ENCODE measurements at regions not wholly inside any gene's neighbourhood (a gene's known extent, or its start where the extent isn't known, plus 50 kb on each side); places are given as distances from the start of the nearest gene placed in this dataset.

- no peak overlapping the region for H3K4me3 Mint-ChIP-seq
- no peak overlapping the region for H3K27ac Mint-ChIP-seq
- no peaks in the 10 kb centered on the region for H3K27me3 Mint-ChIP-seq
- no peaks in the 10 kb centered on the region for H3K9me3 Mint-ChIP-seq
- peaks cover 4 to 6% (median 5%) of the 10 kb centered on the region in 3 donors for H3K4me1 Mint-ChIP-seq
- ATAC-seq (ENCODE audit: low read depth in 2 of 2) (no peak), DNase-seq (no peak)
- no peaks in the 10 kb centered on the region for H3K36me3 Mint-ChIP-seq
These were observed 55.0 kb upstream of the ARID5B start for GRCh38 chr10:61846370-61847031.

DNA sequence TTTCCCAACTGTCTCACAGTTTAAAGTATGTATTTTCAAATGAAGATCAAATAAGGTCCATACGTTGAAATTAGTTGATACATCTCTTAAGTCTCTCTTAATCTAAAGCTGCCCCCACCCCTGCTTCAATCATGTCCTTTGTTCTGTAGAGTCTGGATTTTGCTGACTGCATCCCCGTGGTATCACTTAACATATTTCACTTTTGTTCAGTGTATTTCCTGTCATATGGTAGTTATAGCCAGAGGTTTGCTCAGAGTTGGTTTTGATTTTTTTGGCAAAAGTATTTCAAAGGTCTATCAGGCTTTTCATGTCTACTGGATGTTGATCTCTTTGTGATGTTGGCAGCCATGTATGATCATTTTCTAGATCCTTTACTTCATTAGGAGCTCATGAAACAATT lies 54.4 kb upstream of the ARID5B start:
- DNase-seq (no peak), ATAC-seq (ENCODE audit: low read depth in 2 of 2) (no peak)
- no peaks in the 10 kb centered on the region for H3K36me3 Mint-ChIP-seq
- peaks cover 4 to 6% (median 5%) of the 10 kb centered on the region in 3 donors for H3K4me1 Mint-ChIP-seq
- no peak overlapping the region for H3K27ac Mint-ChIP-seq
- no peaks in the 10 kb centered on the region for H3K9me3 Mint-ChIP-seq
- H3K27me3 Mint-ChIP-seq = no peaks in the 10 kb centered on the region
- H3K4me3 Mint-ChIP-seq = no peak overlapping the region

DNA sequence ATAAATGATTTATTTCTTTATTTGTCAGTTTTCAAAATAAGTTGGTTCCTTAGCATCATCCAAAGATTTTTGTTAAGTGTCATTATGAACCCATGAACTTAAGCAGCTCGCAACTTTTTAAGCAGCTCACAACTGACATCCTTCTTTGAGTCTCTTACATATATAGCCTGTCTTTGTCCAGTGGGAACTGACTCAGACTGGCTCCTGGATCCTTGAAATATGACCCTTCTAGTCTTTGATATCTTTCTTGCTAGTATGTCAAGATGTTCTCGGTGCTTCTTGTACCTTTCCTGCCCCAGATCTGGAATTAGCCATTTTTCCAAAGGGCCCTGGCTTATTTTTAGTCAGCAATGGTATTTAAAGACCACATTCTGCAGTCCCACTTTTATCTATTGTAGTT lies 53.9 kb upstream of the ARID5B start:
- Mint-ChIP-seq H3K4me3 (no peak overlapping the region), H3K36me3 (no peaks in the 10 kb centered on the region), H3K4me1 (peaks cover 4 to 6% (median 5%) of the 10 kb centered on the region in 3 donors), H3K27ac (no peak overlapping the region), H3K27me3 (no peaks in the 10 kb centered on the region), H3K9me3 (no peaks in the 10 kb centered on the region)
- no peak for DNase-seq
- no peak for ATAC-seq (ENCODE audit: low read depth in 2 of 2)

DNA sequence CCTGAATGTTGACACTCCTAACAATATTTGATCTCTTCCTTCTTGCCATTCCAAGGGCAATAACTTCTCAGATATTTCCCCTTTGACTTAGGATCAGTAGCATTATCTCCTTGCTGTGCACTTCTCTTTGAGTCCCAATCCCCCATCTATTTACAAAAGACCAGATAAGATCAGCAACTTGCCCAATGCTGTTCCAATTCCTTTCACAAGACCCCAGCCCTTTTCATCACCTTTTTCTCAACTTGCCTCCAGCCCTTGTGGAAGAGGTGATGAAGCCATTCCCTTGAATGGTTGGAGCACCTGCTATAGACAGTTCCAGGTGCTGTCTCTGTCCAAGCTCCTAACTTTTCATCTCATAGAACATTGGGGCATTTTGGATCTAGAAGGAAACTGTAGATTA lies 51.1 kb upstream of the ARID5B start:
- Mint-ChIP-seq H3K9me3 (no peaks in the 10 kb centered on the region), H3K4me3 (no peak overlapping the region), H3K27me3 (no peaks in the 10 kb centered on the region), H3K4me1 (no peaks in the 10 kb centered on the region), H3K36me3 (no peaks in the 10 kb centered on the region), H3K27ac (no peak overlapping the region)
- DNase-seq (no peak), ATAC-seq (ENCODE audit: low read depth in 2 of 2) (no peak)
